Fibroblast of lung (primary cell): ENCODE measurements at regions not wholly inside any gene's neighbourhood (a gene's known extent, or its start where the extent isn't known, plus 50 kb on each side); places are given as distances from the start of the nearest gene placed in this dataset.

Experiments used
- DNase-seq, 2 donors: peaks; one replicate each; pipeline versions ENCODE4 v3.0.0 to v3.0.0-alpha.2; 2010; ENCODE audit warnings: low read depth in 2 of 2
- H2AFZ ChIP-seq: 2 replicates; pipeline ENCODE4 v1.5.1; 2012; ENCODE audit warnings: low read length, control low read depth, inconsistent platforms
- H3K27ac ChIP-seq: 2 replicates; pipeline ENCODE4 v1.5.1; 2011; ENCODE audit warnings: low read length, control low read depth; ENCODE audit not compliant: insufficient read depth
- H3K27me3 ChIP-seq: 2 replicates; pipeline ENCODE4 v1.5.1; 2011; ENCODE audit warnings: mild to moderate bottlenecking, low read length; ENCODE audit not compliant: control insufficient read depth, insufficient read depth
- H3K36me3 ChIP-seq: 2 replicates; pipeline ENCODE4 v1.5.1; 2011; ENCODE audit warnings: low read length; ENCODE audit not compliant: control insufficient read depth, insufficient read depth
- H3K4me1 ChIP-seq: 2 replicates; pipeline ENCODE4 v1.5.1; 2011; ENCODE audit warnings: low read length; ENCODE audit not compliant: control insufficient read depth, insufficient read depth; ENCODE audit errors: extremely low read depth
- H3K4me2 ChIP-seq: 2 replicates; pipeline ENCODE4 v1.5.1; 2011; ENCODE audit warnings: low read length, control low read depth; ENCODE audit not compliant: insufficient read depth; ENCODE audit errors: extremely low read depth
- H3K4me3 ChIP-seq, 4 experiments: fragments of 200-600 bp in 1 of 4; sonication (generic) in 1 of 4; replicated peaks in 1 of 4; 2 replicates each; pipeline ENCODE4 v1.5.1; 2011 to 2016; ENCODE audit warnings: low read length in 4 of 4, low read depth in 3 of 4, mild to moderate bottlenecking in 3 of 4, control low read depth in 2 of 4, inconsistent platforms in 1 of 4, mixed read lengths in 1 of 4; ENCODE audit not compliant: insufficient read depth in 1 of 4; ENCODE audit errors: control extremely low read depth in 1 of 4
- H3K79me2 ChIP-seq: 2 replicates; pipeline ENCODE4 v1.5.1; 2012; ENCODE audit warnings: mild to moderate bottlenecking, low read length, inconsistent platforms; ENCODE audit not compliant: control insufficient read depth, insufficient read depth
- H3K9ac ChIP-seq: 2 replicates; pipeline ENCODE4 v1.5.1; 2011; ENCODE audit warnings: mild to moderate bottlenecking, low read length, control low read depth; ENCODE audit not compliant: insufficient read depth
- H3K9me3 ChIP-seq: 2 replicates; pipeline ENCODE4 v1.5.1; 2012; ENCODE audit warnings: low read depth, low read length; ENCODE audit not compliant: control insufficient read depth, insufficient read depth
- H4K20me1 ChIP-seq: 2 replicates; pipeline ENCODE4 v1.5.1; 2011; ENCODE audit warnings: low read length; ENCODE audit not compliant: control insufficient read depth, insufficient read depth; ENCODE audit errors: extremely low read depth
- CTCF ChIP-seq, 2 donors: IDR thresholded peaks in 1 of 2; conservative IDR thresholded peaks in 1 of 2; 1 replicate in 1 of 2; 2 replicates in 1 of 2; pipeline ENCODE4 v1.5.1; 2011 to 2012; ENCODE audit warnings: low read length in 2 of 2, control low read depth in 1 of 2, inconsistent platforms in 1 of 2, low read depth in 1 of 2, mild to moderate bottlenecking in 1 of 2
- EZH2 ChIP-seq: IDR thresholded peaks from 2 replicates; pipeline ENCODE4 v1.5.1; 2012; ENCODE audit warnings: low read length, control low read depth, mild to moderate bottlenecking; ENCODE audit errors: missing control alignments

GRCh38 chr20:57818418-57819181 lies 108.8 kb upstream of the PMEPA1 start:
- Histone ChIP-seq H3K4me2 (no peak overlapping the region), H3K27me3 (no peaks in the 10 kb centered on the region), H3K4me3 (no peak overlapping the region), H3K79me2 (no peaks in the 10 kb centered on the region), H3K36me3 (no peaks in the 10 kb centered on the region), H3K4me1 (no peaks in the 10 kb centered on the region), H3K9me3 (no peaks in the 10 kb centered on the region), H3K27ac (no peak overlapping the region), H3K9ac (no peak overlapping the region), H4K20me1 (peaks cover 1% of the 10 kb centered on the region), H2AFZ (no peak overlapping the region)
- DNase-seq, result no peak
- no peak for TF ChIP-seq CTCF (conservative IDR thresholded peaks at IDR 0.05 in 1 of 2, IDR thresholded peaks at IDR 0.05 in 1 of 2; ENCODE audit: low read depth in 1 of 2, low read length in 2 of 2)
- TF ChIP-seq EZH2, result no peak

GRCh38 chr20:57815405-57815804 lies 105.6 kb upstream of the PMEPA1 start:
- H3K4me3 ChIP-seq, result no peak overlapping the region
- H3K9ac ChIP-seq, result no peak overlapping the region
- H3K27me3 ChIP-seq, result no peaks in the 10 kb centered on the region
- no peaks in the 10 kb centered on the region for H3K4me1 ChIP-seq
- H3K79me2 ChIP-seq, result no peaks in the 10 kb centered on the region
- no peak overlapping the region for H3K4me2 ChIP-seq
- TF ChIP-seq EZH2 (no peak), CTCF (conservative IDR thresholded peaks at IDR 0.05 in 1 of 2, IDR thresholded peaks at IDR 0.05 in 1 of 2; ENCODE audit: low read depth in 1 of 2, low read length in 2 of 2) (no peak)
- no peak for DNase-seq
- H3K27ac ChIP-seq, result no peak overlapping the region
- H3K36me3 ChIP-seq, result no peaks in the 10 kb centered on the region
- peaks cover 1% of the 10 kb centered on the region for H4K20me1 ChIP-seq
- no peak overlapping the region for H2AFZ ChIP-seq
- no peaks in the 10 kb centered on the region for H3K9me3 ChIP-seq

GRCh38 chr20:57814529-57814928 lies 104.7 kb upstream of the PMEPA1 start:
- H4K20me1 ChIP-seq, result no peaks in the 10 kb centered on the region
- TF ChIP-seq CTCF (conservative IDR thresholded peaks at IDR 0.05 in 1 of 2, IDR thresholded peaks at IDR 0.05 in 1 of 2; ENCODE audit: low read depth in 1 of 2, low read length in 2 of 2) (no peak), EZH2 (no peak)
- H3K9ac ChIP-seq, result no peak overlapping the region
- no peak overlapping the region for H2AFZ ChIP-seq
- H3K9me3 ChIP-seq, result no peaks in the 10 kb centered on the region
- no peak overlapping the region for H3K4me3 ChIP-seq
- no peak overlapping the region for H3K4me2 ChIP-seq
- no peaks in the 10 kb centered on the region for H3K79me2 ChIP-seq
- no peaks in the 10 kb centered on the region for H3K36me3 ChIP-seq
- H3K27me3 ChIP-seq, result no peaks in the 10 kb centered on the region
- no peak for DNase-seq
- H3K4me1 ChIP-seq, result no peaks in the 10 kb centered on the region
- no peak overlapping the region for H3K27ac ChIP-seq
